Psoas muscle (tissue), 7 donors: ENCODE measurements at regions not wholly inside any gene's neighbourhood (a gene's known extent, or its start where the extent isn't known, plus 50 kb on each side); places are given as distances from the start of the nearest gene placed in this dataset.

Experiments used
- ATAC-seq, 4 donors: fragments of 200-7000 bp; cut with Tn5 transposase; one replicate each; pipeline ENCODE4 v1.9.1; 2020; ENCODE audit warnings: moderate library complexity in 3 of 4, mild to moderate bottlenecking in 2 of 4
- DNase-seq, 2 donors: peaks; one replicate each; pipeline ENCODE4 v3.0.0-alpha.2; 2020
- H3K27ac ChIP-seq: fragments of 200-600 bp; one replicate; pipeline ENCODE4 v1.8.0; 2022
- H3K27me3 ChIP-seq, 3 donors: fragments of 200-600 bp in 1 of 3; one replicate each; pipeline versions ENCODE4 v1.6.1 to v1.8.0; 2013 to 2022; ENCODE audit warnings: low read length in 2 of 3, mild to moderate bottlenecking in 2 of 3, moderate library complexity in 1 of 3; ENCODE audit not compliant: insufficient read depth in 3 of 3
- H3K36me3 ChIP-seq, 2 donors: fragments of 200-600 bp in 1 of 2; one replicate each; pipeline versions ENCODE4 v1.6.1 to v1.8.0; 2013 to 2022; ENCODE audit warnings: low read depth in 1 of 2, mild to moderate bottlenecking in 1 of 2, moderate library complexity in 1 of 2; ENCODE audit not compliant: insufficient read depth in 1 of 2
- H3K4me1 ChIP-seq: fragments of 200-600 bp; one replicate; pipeline ENCODE4 v1.8.0; 2022
- H3K4me3 ChIP-seq: fragments of 200-600 bp; one replicate; pipeline ENCODE4 v1.8.0; 2022; ENCODE audit warnings: mild to moderate bottlenecking
- H3K9me3 ChIP-seq: fragments of 200-600 bp; one replicate; pipeline ENCODE4 v1.8.0; 2022
- CTCF ChIP-seq: fragments of 200-600 bp; IDR thresholded peaks from one replicate; pipeline ENCODE4 v1.8.0; 2022; ENCODE audit warnings: antibody characterized with exemption
- WGBS, 3 donors: extraction: QIAGEN DNeasy Blood & Tissue Kit; methylation state at CpG; one replicate each; pipeline versions ENCODE4 v1.1.6 to v1.1.7; 2013; 5-methylcytosine and 5-hydroxymethylcytosine counted together
- intact Hi-C, 2 donors: fragments of 100-400 bp; cut with DNase I; formaldehyde crosslinking; loops; one replicate each; pipeline versions ENCODE4 v1.11.0 to v1.14.2; 2022
- donor health status: healthy with polysubstance abuse.
- donor health status: DM: no; HTN: no; CAD: no; lungs with moderate emphysema.
- donor health status: Bipolar disorder and iron deficiency.
- donor health status: healthy.
- donor health status: DM: yes; HTN: yes; CAD: no.
- donor health status: DM: no; HTN: no; CAD: no.
- donor health status: DM: yes; HTN: yes; CAD: no.

DNA sequence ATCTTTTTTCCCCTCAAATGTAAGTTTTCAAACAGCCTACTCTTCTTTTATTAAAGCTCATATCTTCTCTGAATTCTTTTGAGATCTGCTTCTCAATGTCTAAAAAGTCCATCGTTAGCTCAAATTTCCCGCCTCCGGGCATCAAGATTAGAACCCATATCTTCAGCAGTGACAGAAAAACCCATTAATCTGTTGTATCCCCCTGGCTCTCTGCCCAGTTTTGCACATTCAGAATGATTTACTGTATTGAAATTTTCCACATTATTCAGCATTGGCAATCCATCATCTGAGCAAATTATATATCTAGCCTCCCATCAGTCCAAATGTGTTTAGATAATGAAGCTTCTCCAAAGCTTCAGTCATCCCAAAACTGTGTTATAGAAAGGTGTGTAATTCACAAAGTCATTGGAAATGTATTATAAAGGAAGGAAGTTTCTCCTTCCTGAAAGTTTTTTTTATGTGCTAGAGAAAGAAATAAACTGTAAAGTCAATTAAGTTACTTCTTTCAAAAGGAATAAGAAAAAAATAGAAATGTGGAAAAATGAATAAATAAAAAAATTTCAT, 849.9 kb downstream of the MAT2B start:
- Histone ChIP-seq H3K4me3 (no peak overlapping the region), H3K9me3 (no peaks in the 10 kb centered on the region), H3K27ac (no peak overlapping the region), H3K36me3 (no peaks in the 10 kb centered on the region), H3K4me1 (no peaks in the 10 kb centered on the region), H3K27me3 (no peaks in the 10 kb centered on the region)
- ATAC-seq (no peak), DNase-seq (no peak)
- no peak for TF ChIP-seq CTCF
- intact Hi-C loops = no loop called here
- 56 to 94% (median 90%) methylated on average over 3 of the region's 3 CpGs for WGBS, 3 donors

DNA sequence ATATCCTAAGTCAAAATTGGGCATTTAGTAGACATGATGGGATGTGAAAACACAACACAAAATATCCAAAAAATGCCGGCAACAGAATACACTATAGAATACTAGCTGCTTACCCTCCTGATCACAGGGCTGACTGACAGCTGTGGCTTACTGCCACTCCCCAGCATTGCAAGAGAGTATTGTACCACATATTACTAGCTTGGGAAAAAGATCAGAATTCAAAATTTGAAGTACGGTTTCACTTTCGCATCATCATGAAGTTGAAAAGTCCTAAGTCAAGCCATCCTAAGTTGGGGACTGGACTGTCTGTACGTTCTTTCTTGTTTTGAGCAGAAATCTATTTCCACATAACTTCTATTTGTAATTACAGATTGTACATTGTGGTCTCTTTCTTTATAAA, 851.4 kb downstream of the MAT2B start:
- no peak for TF ChIP-seq CTCF
- Histone ChIP-seq H3K9me3 (no peaks in the 10 kb centered on the region), H3K27ac (no peak overlapping the region), H3K4me3 (no peak overlapping the region), H3K27me3 (no peaks in the 10 kb centered on the region), H3K36me3 (no peaks in the 10 kb centered on the region), H3K4me1 (no peaks in the 10 kb centered on the region)
- DNase-seq = no peak
- intact Hi-C loops = no loop called here
- whole genome bisulfite sequencing, 3 donors = 91 to 95% (median 92%) methylated on average over 4 of the region's 4 CpGs
- no peak for ATAC-seq

DNA sequence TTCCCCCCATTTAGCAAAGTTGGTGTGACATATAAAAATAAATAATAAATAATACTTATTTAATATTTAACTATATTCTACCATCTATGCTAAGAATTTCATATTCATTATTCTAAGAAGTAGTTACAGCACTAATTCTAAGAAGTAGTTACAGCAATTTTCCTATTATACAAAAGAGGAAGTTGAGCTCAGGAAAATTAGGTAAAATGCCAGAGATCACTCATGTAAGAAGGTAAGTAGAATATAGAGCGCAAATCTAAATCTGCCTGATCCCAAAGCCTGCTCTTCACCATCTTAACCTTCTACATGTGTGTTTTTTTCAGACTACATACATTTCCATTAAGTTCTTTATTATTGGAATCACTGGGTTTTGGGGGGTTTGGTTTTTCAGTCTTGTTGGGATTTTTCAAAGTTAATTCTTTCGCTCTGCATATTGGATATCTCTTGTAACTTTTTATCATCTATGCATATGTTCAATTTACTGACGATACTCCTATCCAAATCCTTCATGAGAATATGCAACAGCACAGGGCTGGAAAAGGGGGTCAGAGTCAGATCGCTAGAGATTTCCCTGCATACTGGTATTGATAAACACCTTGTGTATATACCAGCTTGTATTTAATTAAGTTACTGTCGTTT, 852.1 kb downstream of the MAT2B start:
- no peak for ATAC-seq
- Histone ChIP-seq H3K4me3 (no peak overlapping the region), H3K27me3 (no peaks in the 10 kb centered on the region), H3K36me3 (no peaks in the 10 kb centered on the region), H3K27ac (no peak overlapping the region), H3K9me3 (no peaks in the 10 kb centered on the region), H3K4me1 (no peaks in the 10 kb centered on the region)
- no peak for TF ChIP-seq CTCF
- 86 to 94% (median 90%) methylated on average over 5 of the region's 5 CpGs for WGBS, 3 donors
- intact Hi-C loops = no loop called here
- no peak for DNase-seq

DNA sequence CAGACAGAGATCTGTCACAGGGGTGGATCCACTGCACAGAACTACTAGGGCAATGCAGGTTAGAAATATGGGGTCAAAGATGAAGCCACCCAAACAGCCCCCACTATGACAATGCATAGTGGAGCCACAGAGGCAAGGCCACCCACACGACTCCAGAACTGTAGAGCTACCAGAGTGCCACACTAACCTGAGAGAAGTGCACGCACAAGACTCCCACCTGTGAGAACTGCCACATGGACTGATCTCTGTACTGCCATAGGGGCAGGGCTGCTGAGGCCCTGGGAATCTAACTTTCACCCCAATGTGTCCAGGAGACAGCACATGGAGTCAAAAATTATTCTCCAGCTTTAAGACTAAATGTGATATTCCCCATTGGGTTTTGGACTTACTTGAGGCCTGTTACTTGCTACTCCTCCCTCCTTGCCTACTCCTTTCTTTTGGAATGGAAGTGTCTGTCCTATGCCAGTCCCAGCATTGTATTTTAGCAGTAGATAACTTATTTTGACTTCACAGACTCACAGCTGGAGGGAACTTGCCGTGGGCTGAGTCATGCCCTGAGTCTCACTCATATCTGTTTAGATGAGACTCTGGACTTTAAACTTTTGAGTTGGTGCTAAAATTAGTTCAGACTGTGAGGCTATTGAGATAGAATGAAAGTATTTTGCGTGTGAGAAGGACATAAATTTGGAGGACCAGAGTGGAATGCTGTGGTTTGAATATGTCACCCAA, 853.3 kb downstream of the MAT2B start:
- WGBS, 3 donors = 70 to 73% (median 71%) methylated on average over 4 of the region's 4 CpGs
- no peak for TF ChIP-seq CTCF
- Histone ChIP-seq H3K27me3 (no peaks in the 10 kb centered on the region), H3K4me1 (no peaks in the 10 kb centered on the region), H3K9me3 (no peaks in the 10 kb centered on the region), H3K4me3 (no peak overlapping the region), H3K27ac (no peak overlapping the region), H3K36me3 (no peaks in the 10 kb centered on the region)
- ATAC-seq = no peak
- intact Hi-C loops = no loop called here
- DNase-seq = no peak
